HG03575 (cell line): ENCODE measurements at regions not wholly inside any gene's neighbourhood (a gene's known extent, or its start where the extent isn't known, plus 50 kb on each side); places are given as distances from the start of the nearest gene placed in this dataset.

Source experiments
- ATAC-seq: cut with Tn5 transposase; IDR thresholded peaks from one replicate; pipeline ENCODE4 v1.9.1; 2021; ENCODE audit not compliant: unreplicated experiment, insufficient number of reproducible peaks, low FRiP score; ENCODE audit errors: extremely low read depth

GRCh38 chr10:4696186-4696585 lies 129.8 kb upstream of the AKR1E2 start:
- no peak for ATAC-seq

- ATAC-seq = no peak
Measured at GRCh38 chr10:4693967-4694366, 132.0 kb upstream of the AKR1E2 start.

GRCh38 chr10:4692206-4692605 lies 133.8 kb upstream of the AKR1E2 start:
- ATAC-seq = no peak

- ATAC-seq = no peak
Measured at GRCh38 chr10:4691776-4692175, 134.2 kb upstream of the AKR1E2 start.

GRCh38 chr10:4691301-4691700 lies 134.7 kb upstream of the AKR1E2 start:
- ATAC-seq = no peak

GRCh38 chr10:4688601-4689000 lies 137.4 kb upstream of the AKR1E2 start:
- ATAC-seq = no peak

GRCh38 chr10:4688168-4688567 lies 137.8 kb upstream of the AKR1E2 start:
- ATAC-seq = no peak

- ATAC-seq = no peak
Measured at GRCh38 chr10:4687397-4687796, 138.6 kb upstream of the AKR1E2 start.

GRCh38 chr10:4686644-4686996 lies 139.4 kb upstream of the AKR1E2 start:
- ATAC-seq = no peak

- ATAC-seq = no peak
Measured at GRCh38 chr10:4685904-4686643, 139.9 kb upstream of the AKR1E2 start.

- no peak for ATAC-seq
Measured at GRCh38 chr10:4685491-4685890, 140.5 kb upstream of the AKR1E2 start.

- no peak for ATAC-seq
Measured at GRCh38 chr10:4684434-4684833, 141.6 kb upstream of the AKR1E2 start.

- no peak for ATAC-seq
Measured at GRCh38 chr10:4683838-4684237, 142.2 kb upstream of the AKR1E2 start.

- ATAC-seq = no peak
Measured at GRCh38 chr10:4683137-4683536, 142.9 kb upstream of the AKR1E2 start.

- no peak for ATAC-seq
Measured at GRCh38 chr10:4678951-4679671, 146.9 kb upstream of the AKR1E2 start.

GRCh38 chr10:4678023-4678950 lies 147.7 kb upstream of the AKR1E2 start:
- ATAC-seq = no peak

GRCh38 chr10:4677296-4678021 lies 148.5 kb upstream of the AKR1E2 start:
- ATAC-seq = no peak

GRCh38 chr10:4676566-4676965 lies 149.4 kb upstream of the AKR1E2 start:
- ATAC-seq = no peak

- ATAC-seq = no peak
Measured at GRCh38 chr10:4675808-4676207, 150.2 kb upstream of the AKR1E2 start.
